GM12878 (cell line): ENCODE measurements at regions not wholly inside any gene's neighbourhood (a gene's known extent, or its start where the extent isn't known, plus 50 kb on each side); places are given as distances from the start of the nearest gene placed in this dataset.
"Not testable (repeated sequence)": the region's sequence is repeated elsewhere in the genome, so short reads cannot be mapped to it uniquely, and the experiment has no call there.

ENCODE experiments used
- BHLHE40 ChIP-seq, 2 experiments: fragments of 450-650 bp in 1 of 2; IDR thresholded peaks; 2 replicates each; pipeline ENCODE4 v1.6.1; 2011 to 2017; ENCODE audit warnings: low read depth in 2 of 2, borderline replicate concordance in 1 of 2, improper control_type of control experiment in 1 of 2, low read length in 1 of 2, mild to moderate bottlenecking in 1 of 2
- CHD1 ChIP-seq: IDR thresholded peaks from 2 replicates; pipeline ENCODE4 v1.6.1; 2012; ENCODE audit warnings: low read depth, low read length, improper control_type of control experiment
- EZH2 ChIP-seq: IDR thresholded peaks from 2 replicates; pipeline ENCODE4 v1.6.1; 2012; ENCODE audit warnings: low read depth, mild to moderate bottlenecking, control low read depth, inconsistent platforms, low read length, borderline replicate concordance; ENCODE audit not compliant: control insufficient read depth
- FOS ChIP-seq: IDR thresholded peaks from 3 replicates; pipeline ENCODE4 v1.6.1; 2011; ENCODE audit warnings: borderline replicate concordance; ENCODE audit not compliant: insufficient read length; ENCODE audit errors: extremely low read depth
- LARP7 ChIP-seq: fragments of 450-650 bp; IDR thresholded peaks from 2 replicates; pipeline ENCODE4 v1.6.1; 2017; ENCODE audit warnings: mild to moderate bottlenecking
- MTA3 ChIP-seq: IDR thresholded peaks from 2 replicates; pipeline ENCODE4 v1.6.1; 2012; ENCODE audit warnings: low read length, inconsistent platforms, borderline replicate concordance
- NBN ChIP-seq: fragments of 450-650 bp; IDR thresholded peaks from 2 replicates; pipeline ENCODE4 v1.6.1; 2016
- POLR2A ChIP-seq: IDR thresholded peaks from 2 replicates; pipeline ENCODE4 v1.6.1; 2011; ENCODE audit warnings: low read depth, mild to moderate bottlenecking, low read length
- STAT3 ChIP-seq: IDR thresholded peaks from 2 replicates; pipeline ENCODE4 v1.6.1; 2011; ENCODE audit warnings: low read depth, low read length, improper control_type of control experiment
- TAF1 ChIP-seq: IDR thresholded peaks from 2 replicates; pipeline ENCODE4 v1.6.1; 2011; ENCODE audit warnings: mild to moderate bottlenecking, low read depth, low read length, borderline replicate concordance
- TF ChIP-seq, protein P1 (sequence below), 3 experiments: IDR thresholded peaks in 2 of 3; conservative IDR thresholded peaks in 1 of 3; 2 replicates each; pipeline ENCODE4 v1.5.1; 2011; ENCODE audit warnings: low read depth in 3 of 3, low read length in 3 of 3, mild to moderate bottlenecking in 3 of 3, control low read depth in 2 of 3, moderate library complexity in 2 of 3, inconsistent platforms in 1 of 3, mixed read lengths in 1 of 3; ENCODE audit not compliant: control insufficient read depth in 2 of 3, insufficient read depth in 1 of 3; ENCODE audit errors: extremely low read depth in 1 of 3
- TF ChIP-seq, protein P2 (sequence below): fragments of 450-650 bp; IDR thresholded peaks from 2 replicates; pipeline ENCODE4 v1.6.1; 2017; ENCODE audit warnings: mild to moderate bottlenecking
- TF ChIP-seq, protein P3 (sequence below): IDR thresholded peaks from 2 replicates; pipeline ENCODE4 v1.6.1; 2012; ENCODE audit warnings: low read depth, low read length, improper control_type of control experiment

DNA sequence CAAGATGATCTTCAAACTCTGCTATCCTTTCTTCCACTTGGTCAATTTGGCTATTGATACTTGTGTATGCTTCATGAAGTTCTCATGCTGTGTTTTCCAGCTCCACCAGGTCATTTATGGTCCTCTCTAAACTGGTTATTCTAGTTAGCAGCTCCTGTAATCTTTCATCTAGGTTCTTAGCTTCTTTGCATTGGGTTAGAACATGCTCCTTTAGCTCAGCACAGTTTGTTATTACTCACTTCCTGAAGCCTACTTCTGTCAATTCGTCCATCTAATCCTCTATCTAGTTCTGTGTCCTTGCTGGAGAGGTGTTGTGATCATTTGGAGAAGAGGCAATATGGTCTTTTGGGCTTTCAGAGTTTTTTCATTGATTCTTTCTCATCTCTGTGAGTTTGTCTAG, 430.2 kb upstream of the ACVR2A start:
- TF ChIP-seq MTA3; TAF1; POLR2A; FOS; EZH2; STAT3; NBN; LARP7; CHD1; BHLHE40 (IDR thresholded peaks at IDR 0.05; ENCODE audit: borderline replicate concordance in 1 of 2, low read depth in 2 of 2, low read length in 1 of 2): not testable (repeated sequence)
- TF ChIP-seq, protein P1, sequence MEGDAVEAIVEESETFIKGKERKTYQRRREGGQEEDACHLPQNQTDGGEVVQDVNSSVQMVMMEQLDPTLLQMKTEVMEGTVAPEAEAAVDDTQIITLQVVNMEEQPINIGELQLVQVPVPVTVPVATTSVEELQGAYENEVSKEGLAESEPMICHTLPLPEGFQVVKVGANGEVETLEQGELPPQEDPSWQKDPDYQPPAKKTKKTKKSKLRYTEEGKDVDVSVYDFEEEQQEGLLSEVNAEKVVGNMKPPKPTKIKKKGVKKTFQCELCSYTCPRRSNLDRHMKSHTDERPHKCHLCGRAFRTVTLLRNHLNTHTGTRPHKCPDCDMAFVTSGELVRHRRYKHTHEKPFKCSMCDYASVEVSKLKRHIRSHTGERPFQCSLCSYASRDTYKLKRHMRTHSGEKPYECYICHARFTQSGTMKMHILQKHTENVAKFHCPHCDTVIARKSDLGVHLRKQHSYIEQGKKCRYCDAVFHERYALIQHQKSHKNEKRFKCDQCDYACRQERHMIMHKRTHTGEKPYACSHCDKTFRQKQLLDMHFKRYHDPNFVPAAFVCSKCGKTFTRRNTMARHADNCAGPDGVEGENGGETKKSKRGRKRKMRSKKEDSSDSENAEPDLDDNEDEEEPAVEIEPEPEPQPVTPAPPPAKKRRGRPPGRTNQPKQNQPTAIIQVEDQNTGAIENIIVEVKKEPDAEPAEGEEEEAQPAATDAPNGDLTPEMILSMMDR (IDR thresholded peaks at IDR 0.05 in 2 of 3, conservative IDR thresholded peaks at IDR 0.05 in 1 of 3; ENCODE audit: control insufficient read depth in 2 of 3, extremely low read depth in 1 of 3, insufficient read depth in 1 of 3, low read depth in 3 of 3, low read length in 3 of 3), result not testable (repeated sequence)
- TF ChIP-seq, protein P2, sequence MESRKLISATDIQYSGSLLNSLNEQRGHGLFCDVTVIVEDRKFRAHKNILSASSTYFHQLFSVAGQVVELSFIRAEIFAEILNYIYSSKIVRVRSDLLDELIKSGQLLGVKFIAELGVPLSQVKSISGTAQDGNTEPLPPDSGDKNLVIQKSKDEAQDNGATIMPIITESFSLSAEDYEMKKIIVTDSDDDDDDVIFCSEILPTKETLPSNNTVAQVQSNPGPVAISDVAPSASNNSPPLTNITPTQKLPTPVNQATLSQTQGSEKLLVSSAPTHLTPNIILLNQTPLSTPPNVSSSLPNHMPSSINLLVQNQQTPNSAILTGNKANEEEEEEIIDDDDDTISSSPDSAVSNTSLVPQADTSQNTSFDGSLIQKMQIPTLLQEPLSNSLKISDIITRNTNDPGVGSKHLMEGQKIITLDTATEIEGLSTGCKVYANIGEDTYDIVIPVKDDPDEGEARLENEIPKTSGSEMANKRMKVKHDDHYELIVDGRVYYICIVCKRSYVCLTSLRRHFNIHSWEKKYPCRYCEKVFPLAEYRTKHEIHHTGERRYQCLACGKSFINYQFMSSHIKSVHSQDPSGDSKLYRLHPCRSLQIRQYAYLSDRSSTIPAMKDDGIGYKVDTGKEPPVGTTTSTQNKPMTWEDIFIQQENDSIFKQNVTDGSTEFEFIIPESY, result not testable (repeated sequence)
- TF ChIP-seq, protein P3, sequence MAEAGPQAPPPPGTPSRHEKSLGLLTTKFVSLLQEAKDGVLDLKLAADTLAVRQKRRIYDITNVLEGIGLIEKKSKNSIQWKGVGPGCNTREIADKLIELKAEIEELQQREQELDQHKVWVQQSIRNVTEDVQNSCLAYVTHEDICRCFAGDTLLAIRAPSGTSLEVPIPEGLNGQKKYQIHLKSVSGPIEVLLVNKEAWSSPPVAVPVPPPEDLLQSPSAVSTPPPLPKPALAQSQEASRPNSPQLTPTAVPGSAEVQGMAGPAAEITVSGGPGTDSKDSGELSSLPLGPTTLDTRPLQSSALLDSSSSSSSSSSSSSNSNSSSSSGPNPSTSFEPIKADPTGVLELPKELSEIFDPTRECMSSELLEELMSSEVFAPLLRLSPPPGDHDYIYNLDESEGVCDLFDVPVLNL, result not testable (repeated sequence)
